K562 (cell line): ENCODE measurements at regions not wholly inside any gene's neighbourhood (a gene's known extent, or its start where the extent isn't known, plus 50 kb on each side); places are given as distances from the start of the nearest gene placed in this dataset.

Source experiments
- ATAC-seq: fragments of 200-7000 bp; cut with Tn5 transposase; 3 replicates; pipeline ENCODE4 v1.9.1; 2020; ENCODE audit warnings: moderate library complexity
- BruUV-seq: library from RNA; stranded (reverse); fragments of 400-500 nt; replicated peaks from 2 replicates; lab custom pipeline; 2021; lab: Mats Ljungman, UMichigan
- CTCF ChIA-PET: fragments of 300-600 bp; formaldehyde crosslinking; extraction: SDS; loops from one replicate; lab custom pipeline; 2021; ENCODE audit warnings: low intra/inter-chr PET ratio; lab: Yijun Ruan, JAX
- POLR2A ChIA-PET: fragments of 300-600, 350-650 bp; sonication (Branson Sonifier 250); formaldehyde crosslinking; extraction: SDS; loops from one replicate; lab custom pipeline; 2021; ENCODE audit warnings: antibody characterized with exemption, inconsistent platforms; lab: Yijun Ruan, JAX
- DNase-seq, 4 experiments: peaks; one replicate each; pipeline versions ENCODE4 v3.0.0 to v3.0.0-alpha.2; 2011 to 2018; ENCODE audit warnings: low spot score in 3 of 4, mixed read lengths in 3 of 4; ENCODE audit errors: extremely low read depth in 1 of 4
- FAIRE-seq: peaks from 2 replicates; lab custom pipeline; 2011; peaks lifted over from hg19 to GRCh38; lab: Jason Lieb, UNC
- H2AFZ ChIP-seq: 2 replicates; pipeline ENCODE4 v1.6.0; 2011; ENCODE audit warnings: low read depth, low read length, control low read depth, inconsistent platforms
- H3K27ac ChIP-seq: fragments of 200-600 bp; 3 replicates; pipeline ENCODE4 v1.8.0; 2011; ENCODE audit warnings: low read depth, mild to moderate bottlenecking, control low read depth, inconsistent platforms, low read length, moderate library complexity, mixed read lengths; ENCODE audit errors: extremely low read depth
- H3K27me3 ChIP-seq, 2 experiments: fragments of 300-600 bp in 1 of 2; 2 replicates in 1 of 2; 3 replicates in 1 of 2; pipeline versions ENCODE4 v1.6.0 to v1.8.0; 2011; ENCODE audit warnings: inconsistent platforms in 2 of 2, low read length in 2 of 2, mild to moderate bottlenecking in 1 of 2, mixed read lengths in 1 of 2, moderate library complexity in 1 of 2; ENCODE audit not compliant: control insufficient read depth in 2 of 2, insufficient read depth in 2 of 2
- H3K36me3 ChIP-seq: fragments of 300-600 bp; 3 replicates; pipeline ENCODE4 v1.8.0; 2011; ENCODE audit warnings: mild to moderate bottlenecking, low read length, inconsistent platforms; ENCODE audit not compliant: control insufficient read depth, insufficient read depth
- H3K4me1 ChIP-seq, 2 experiments: fragments of 200-600 bp in 1 of 2; replicated peaks in 1 of 2; 2 replicates in 1 of 2; 3 replicates in 1 of 2; pipeline versions ENCODE4 v1.5.1 to v1.8.0; 2011; ENCODE audit warnings: inconsistent platforms in 2 of 2, low read length in 2 of 2, mild to moderate bottlenecking in 1 of 2, mixed read lengths in 1 of 2, moderate library complexity in 1 of 2; ENCODE audit not compliant: control insufficient read depth in 2 of 2, insufficient read depth in 2 of 2
- H3K4me2 ChIP-seq: 2 replicates; pipeline ENCODE4 v1.6.1; 2011; ENCODE audit warnings: low read length, control low read depth, inconsistent platforms, mixed read lengths; ENCODE audit not compliant: insufficient read depth
- H3K4me3 ChIP-seq: fragments of 200-600 bp; sonication (generic), shearing (Covaris generic); 2 replicates; pipeline ENCODE4 v1.5.1; 2016; ENCODE audit warnings: control low read depth, inconsistent platforms
- H3K79me2 ChIP-seq: fragments of 200-600 bp; 3 replicates; pipeline ENCODE4 v1.8.0; 2011; ENCODE audit warnings: low read length, inconsistent platforms; ENCODE audit not compliant: control insufficient read depth, insufficient read depth
- H3K9ac ChIP-seq, 2 experiments: 2 replicates each; pipeline versions ENCODE4 v1.6.0 to v1.6.1; 2011; ENCODE audit warnings: low read depth in 2 of 2, low read length in 2 of 2, control low read depth in 1 of 2, inconsistent platforms in 1 of 2, mild to moderate bottlenecking in 1 of 2, mixed read lengths in 1 of 2; ENCODE audit not compliant: insufficient read depth in 1 of 2
- H3K9me1 ChIP-seq: one replicate; pipeline ENCODE4 v1.6.0; 2011; ENCODE audit warnings: inconsistent platforms, mild to moderate bottlenecking, low read length, moderate library complexity; ENCODE audit not compliant: control insufficient read depth, insufficient read depth
- H3K9me3 ChIP-seq: replicated peaks from 2 replicates; pipeline ENCODE4 v1.5.1; 2011; ENCODE audit warnings: low read depth, low read length, inconsistent platforms; ENCODE audit not compliant: control insufficient read depth, insufficient read depth
- H4K20me1 ChIP-seq: replicated peaks from 2 replicates; pipeline ENCODE4 v1.6.1; 2011; ENCODE audit warnings: low read length, inconsistent platforms, mixed read lengths; ENCODE audit not compliant: control insufficient read depth, insufficient read depth
- CBX1 ChIP-seq: sonication (generic); IDR thresholded peaks from 2 replicates; pipeline ENCODE4 v1.6.1; 2016; ENCODE audit warnings: antibody characterized with exemption, low read depth, mild to moderate bottlenecking
- HNRNPLL ChIP-seq: fragments of 200-400 bp; formaldehyde crosslinking; IDR thresholded peaks from 2 replicates; pipeline ENCODE4 v1.6.1; 2017; ENCODE audit warnings: low read length, low read depth, mild to moderate bottlenecking; ENCODE audit not compliant: poor library complexity, severe bottlenecking
- KAT2B ChIP-seq: IDR thresholded peaks from one replicate; pipeline ENCODE4 v1.6.1; 2012; ENCODE audit warnings: low read depth, mild to moderate bottlenecking, control low read depth, inconsistent platforms, low read length, moderate library complexity
- POLR3A ChIP-seq: IDR thresholded peaks from 2 replicates; pipeline ENCODE4 v1.6.1; 2011; ENCODE audit warnings: borderline replicate concordance, mild to moderate bottlenecking, moderate library complexity; ENCODE audit not compliant: insufficient read length, insufficient read depth; ENCODE audit errors: extremely low read depth
- SRSF1 ChIP-seq: fragments of 200-400 bp; formaldehyde crosslinking; IDR thresholded peaks from 2 replicates; pipeline ENCODE4 v1.6.1; 2017; ENCODE audit warnings: mild to moderate bottlenecking, low read depth, low read length, moderate library complexity
- ZNF12 ChIP-seq: sonication (generic); formaldehyde crosslinking; IDR thresholded peaks from 2 replicates; pipeline ENCODE4 v1.4.0; 2020; ENCODE audit warnings: mild to moderate bottlenecking, missing genetic modification reagents
- ZNF778 ChIP-seq: fragments of 450-650 bp; formaldehyde crosslinking; IDR thresholded peaks from 2 replicates; pipeline ENCODE4 v1.4.0; 2020; ENCODE audit warnings: mild to moderate bottlenecking, moderate library complexity
- WGBS: fragments of 100-300 bp; shearing (Covaris generic); methylation state at CpG from one replicate; pipeline ENCODE4 v1.1.6; 2016; ENCODE audit warnings: low coverage, mixed read lengths; ENCODE audit not compliant: insufficient coverage; ENCODE audit errors: missing lambda C conversion rate; 5-methylcytosine and 5-hydroxymethylcytosine counted together
- in situ Hi-C: fragments of 300-500 bp; cut with MboI; formaldehyde crosslinking; loops from 4 replicates; pipeline ENCODE4 v1.15.0; 2018; ENCODE audit warnings: inconsistent platforms, mixed read lengths
- intact Hi-C: fragments of 100-400 bp; cut with micrococcal nuclease; formaldehyde crosslinking; loops from 2 replicates; pipeline ENCODE4 v1.14.2; 2022
- TF ChIP-seq, protein P1 (sequence below): sonication (generic); formaldehyde crosslinking; IDR thresholded peaks from 2 replicates; pipeline ENCODE4 v1.8.0; 2022; ENCODE audit warnings: mild to moderate bottlenecking, missing genetic modification reagents
- TF ChIP-seq, protein P2 (sequence below), 2 experiments: fragments of 200-800 bp in 1 of 2; sonication (Bioruptor generic) in 1 of 2; sonication (generic) in 1 of 2; formaldehyde crosslinking in 1 of 2; IDR thresholded peaks in 1 of 2; conservative IDR thresholded peaks in 1 of 2; 2 replicates each; pipeline versions ENCODE4 v1.5.0 to v1.6.1; 2016 to 2020; ENCODE audit warnings: missing compliant biosample characterization in 1 of 2, missing genetic modification characterization in 1 of 2, missing genetic modification reagents in 1 of 2
- TF ChIP-seq, protein P3 (sequence below), 3 experiments: fragments of 200-800 bp in 1 of 3; fragments of 250-450 bp in 1 of 3; fragments of 450-650 bp in 1 of 3; sonication (Bioruptor Pico) in 1 of 3; sonication (Bioruptor generic) in 1 of 3; formaldehyde crosslinking in 1 of 3; IDR thresholded peaks; 2 replicates each; pipeline versions ENCODE4 v1.6.1 to v1.8.0; 2016 to 2022; ENCODE audit warnings: mild to moderate bottlenecking in 2 of 3, missing genetic modification characterization in 2 of 3, missing compliant biosample characterization in 1 of 3, moderate library complexity in 1 of 3
- TF ChIP-seq, protein P4 (sequence below): fragments of 250-450 bp; sonication (Bioruptor Pico); IDR thresholded peaks from 2 replicates; pipeline ENCODE4 v1.8.0; 2022; ENCODE audit warnings: inconsistent platforms

DNA sequence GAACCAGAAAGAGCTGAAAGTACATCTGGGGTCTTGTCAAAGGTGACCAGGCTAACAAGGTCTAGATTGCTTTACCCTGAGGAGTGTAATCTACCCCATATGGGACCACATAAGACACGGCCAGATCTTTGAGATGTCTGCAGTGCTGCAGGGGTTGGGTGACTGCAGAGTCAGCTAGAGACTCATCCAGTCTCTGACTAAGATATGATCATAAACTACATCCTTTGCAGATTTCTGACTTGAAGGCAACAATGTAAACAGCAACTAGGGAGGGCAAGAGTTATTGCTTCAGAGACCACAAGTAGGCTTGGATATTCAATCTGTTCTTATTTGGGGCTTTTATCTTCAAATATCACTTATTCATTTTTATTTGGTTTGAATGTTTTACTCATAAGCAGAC is 1080.5 kb upstream of the FOXG1 start (continued):
- TF ChIP-seq SRSF1 (no peak), CBX1 (no peak)
- TF ChIP-seq, protein P1, sequence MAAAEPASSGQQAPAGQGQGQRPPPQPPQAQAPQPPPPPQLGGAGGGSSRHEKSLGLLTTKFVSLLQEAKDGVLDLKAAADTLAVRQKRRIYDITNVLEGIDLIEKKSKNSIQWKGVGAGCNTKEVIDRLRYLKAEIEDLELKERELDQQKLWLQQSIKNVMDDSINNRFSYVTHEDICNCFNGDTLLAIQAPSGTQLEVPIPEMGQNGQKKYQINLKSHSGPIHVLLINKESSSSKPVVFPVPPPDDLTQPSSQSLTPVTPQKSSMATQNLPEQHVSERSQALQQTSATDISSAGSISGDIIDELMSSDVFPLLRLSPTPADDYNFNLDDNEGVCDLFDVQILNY (CRISPR knock-in tag), result no peak
- TF ChIP-seq, all 486 proteins: peak for 0

DNA sequence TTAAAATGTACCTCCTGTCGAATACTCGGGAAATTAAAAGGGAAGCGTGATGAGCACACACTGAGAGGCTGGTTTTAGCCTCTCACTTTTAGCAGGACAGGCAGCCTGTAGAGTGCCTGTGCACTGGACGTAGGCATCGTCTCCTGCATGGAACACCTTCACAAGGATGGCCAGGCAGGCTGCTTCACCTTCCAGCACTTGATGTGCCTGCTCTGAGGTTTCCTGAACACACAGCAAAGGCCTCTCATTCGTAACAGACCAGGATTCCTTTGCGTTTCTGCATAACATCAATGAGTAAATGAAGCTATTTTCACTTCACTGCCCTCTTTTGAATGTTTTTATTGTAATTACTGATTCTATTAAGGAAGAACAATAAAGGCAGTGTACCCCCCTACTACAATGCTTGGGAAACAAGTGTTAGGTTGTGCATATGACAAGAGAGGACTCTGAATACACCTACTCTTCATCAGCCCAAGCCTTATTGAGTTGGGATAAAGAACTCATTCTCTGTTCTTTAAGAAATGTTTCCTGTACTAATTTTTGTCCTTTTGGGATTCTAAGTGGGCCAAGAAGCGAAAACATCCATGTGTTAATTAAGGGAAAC is 1077.6 kb upstream of the FOXG1 start:
- Histone ChIP-seq H3K4me2 (no peak overlapping the region), H3K27me3 (no peaks in the 10 kb centered on the region), H3K4me1 (no peaks in the 10 kb centered on the region), H4K20me1 (no peaks in the 10 kb centered on the region), H3K4me3 (no peak overlapping the region)
- intact Hi-C loops, result no loop called here
- FAIRE-seq, result no peak
- BruUV-seq, result no TSS peak
- CTCF ChIA-PET, result no interaction called here
- POLR2A ChIA-PET, result no interaction called here
- WGBS, result 18% methylated on average over 6 of the region's 8 CpGs
- TF ChIP-seq, protein P2, sequence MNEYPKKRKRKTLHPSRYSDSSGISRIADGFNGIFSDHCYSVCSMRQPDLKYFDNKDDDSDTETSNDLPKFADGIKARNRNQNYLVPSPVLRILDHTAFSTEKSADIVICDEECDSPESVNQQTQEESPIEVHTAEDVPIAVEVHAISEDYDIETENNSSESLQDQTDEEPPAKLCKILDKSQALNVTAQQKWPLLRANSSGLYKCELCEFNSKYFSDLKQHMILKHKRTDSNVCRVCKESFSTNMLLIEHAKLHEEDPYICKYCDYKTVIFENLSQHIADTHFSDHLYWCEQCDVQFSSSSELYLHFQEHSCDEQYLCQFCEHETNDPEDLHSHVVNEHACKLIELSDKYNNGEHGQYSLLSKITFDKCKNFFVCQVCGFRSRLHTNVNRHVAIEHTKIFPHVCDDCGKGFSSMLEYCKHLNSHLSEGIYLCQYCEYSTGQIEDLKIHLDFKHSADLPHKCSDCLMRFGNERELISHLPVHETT (CRISPR knock-in tag; conservative IDR thresholded peaks at IDR 0.05 in 1 of 2, IDR thresholded peaks at IDR 0.05 in 1 of 2), result no peak
- TF ChIP-seq, protein P3, sequence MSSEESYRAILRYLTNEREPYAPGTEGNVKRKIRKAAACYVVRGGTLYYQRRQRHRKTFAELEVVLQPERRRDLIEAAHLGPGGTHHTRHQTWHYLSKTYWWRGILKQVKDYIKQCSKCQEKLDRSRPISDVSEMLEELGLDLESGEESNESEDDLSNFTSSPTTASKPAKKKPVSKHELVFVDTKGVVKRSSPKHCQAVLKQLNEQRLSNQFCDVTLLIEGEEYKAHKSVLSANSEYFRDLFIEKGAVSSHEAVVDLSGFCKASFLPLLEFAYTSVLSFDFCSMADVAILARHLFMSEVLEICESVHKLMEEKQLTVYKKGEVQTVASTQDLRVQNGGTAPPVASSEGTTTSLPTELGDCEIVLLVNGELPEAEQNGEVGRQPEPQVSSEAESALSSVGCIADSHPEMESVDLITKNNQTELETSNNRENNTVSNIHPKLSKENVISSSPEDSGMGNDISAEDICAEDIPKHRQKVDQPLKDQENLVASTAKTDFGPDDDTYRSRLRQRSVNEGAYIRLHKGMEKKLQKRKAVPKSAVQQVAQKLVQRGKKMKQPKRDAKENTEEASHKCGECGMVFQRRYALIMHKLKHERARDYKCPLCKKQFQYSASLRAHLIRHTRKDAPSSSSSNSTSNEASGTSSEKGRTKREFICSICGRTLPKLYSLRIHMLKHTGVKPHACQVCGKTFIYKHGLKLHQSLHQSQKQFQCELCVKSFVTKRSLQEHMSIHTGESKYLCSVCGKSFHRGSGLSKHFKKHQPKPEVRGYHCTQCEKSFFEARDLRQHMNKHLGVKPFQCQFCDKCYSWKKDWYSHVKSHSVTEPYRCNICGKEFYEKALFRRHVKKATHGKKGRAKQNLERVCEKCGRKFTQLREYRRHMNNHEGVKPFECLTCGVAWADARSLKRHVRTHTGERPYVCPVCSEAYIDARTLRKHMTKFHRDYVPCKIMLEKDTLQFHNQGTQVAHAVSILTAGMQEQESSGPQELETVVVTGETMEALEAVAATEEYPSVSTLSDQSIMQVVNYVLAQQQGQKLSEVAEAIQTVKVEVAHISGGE (CRISPR knock-in tag; IDR thresholded peaks at IDR 0.05), result no peak
- TF ChIP-seq, protein P4, sequence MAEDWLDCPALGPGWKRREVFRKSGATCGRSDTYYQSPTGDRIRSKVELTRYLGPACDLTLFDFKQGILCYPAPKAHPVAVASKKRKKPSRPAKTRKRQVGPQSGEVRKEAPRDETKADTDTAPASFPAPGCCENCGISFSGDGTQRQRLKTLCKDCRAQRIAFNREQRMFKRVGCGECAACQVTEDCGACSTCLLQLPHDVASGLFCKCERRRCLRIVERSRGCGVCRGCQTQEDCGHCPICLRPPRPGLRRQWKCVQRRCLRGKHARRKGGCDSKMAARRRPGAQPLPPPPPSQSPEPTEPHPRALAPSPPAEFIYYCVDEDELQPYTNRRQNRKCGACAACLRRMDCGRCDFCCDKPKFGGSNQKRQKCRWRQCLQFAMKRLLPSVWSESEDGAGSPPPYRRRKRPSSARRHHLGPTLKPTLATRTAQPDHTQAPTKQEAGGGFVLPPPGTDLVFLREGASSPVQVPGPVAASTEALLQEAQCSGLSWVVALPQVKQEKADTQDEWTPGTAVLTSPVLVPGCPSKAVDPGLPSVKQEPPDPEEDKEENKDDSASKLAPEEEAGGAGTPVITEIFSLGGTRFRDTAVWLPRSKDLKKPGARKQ (CRISPR knock-in tag), result no peak
- TF ChIP-seq KAT2B (no peak), ZNF778 (CRISPR knock-in tag) (no peak), HNRNPLL (no peak), ZNF12 (CRISPR knock-in tag) (no peak), POLR3A (no peak)
- TF ChIP-seq, all 486 proteins: peak for 0
- H3K9me3 ChIP-seq, result no peaks in the 10 kb centered on the region
- H3K9ac ChIP-seq, result no peak overlapping the region
- H2AFZ ChIP-seq, result no peak overlapping the region
- H3K79me2 ChIP-seq, result no peaks in the 10 kb centered on the region
- no peaks in the 10 kb centered on the region for H3K9me1 ChIP-seq
- in situ Hi-C loops, result no loop called here
- ATAC-seq (no peak), DNase-seq (no peak)
- no peaks in the 10 kb centered on the region for H3K36me3 ChIP-seq
- no peak overlapping the region for H3K27ac ChIP-seq
